WERI-Rb-1 (cell line): ENCODE measurements at regions not wholly inside any gene's neighbourhood (a gene's known extent, or its start where the extent isn't known, plus 50 kb on each side); places are given as distances from the start of the nearest gene placed in this dataset.

Experiments
- DNase-seq: peaks from one replicate; pipeline ENCODE4 v3.0.0-alpha.2; 2020
- H3K27ac ChIP-seq: fragments of 250-450 bp; sonication (Bioruptor Pico); 2 replicates; pipeline ENCODE4 v1.5.1; 2020; ENCODE audit warnings: mild to moderate bottlenecking, moderate library complexity
- H3K27me3 ChIP-seq: fragments of 250-450 bp; sonication (Bioruptor Pico); 2 replicates; pipeline ENCODE4 v1.5.1; 2021; ENCODE audit warnings: mild to moderate bottlenecking, low read depth, moderate library complexity; ENCODE audit not compliant: insufficient read depth, severe bottlenecking
- H3K36me3 ChIP-seq: fragments of 250-450 bp; sonication (Bioruptor Pico); 2 replicates; pipeline ENCODE4 v1.5.1; 2020; ENCODE audit warnings: mild to moderate bottlenecking, moderate library complexity
- H3K4me3 ChIP-seq: 2 replicates; pipeline ENCODE4 v1.5.1; 2011; ENCODE audit warnings: low read depth, mild to moderate bottlenecking, control low read depth, low read length
- H3K9me3 ChIP-seq: fragments of 250-450 bp; sonication (Bioruptor Pico); 2 replicates; pipeline ENCODE4 v1.5.1; 2021; ENCODE audit warnings: mild to moderate bottlenecking, moderate library complexity; ENCODE audit not compliant: severe bottlenecking
- TF ChIP-seq, protein P1 (sequence below): IDR thresholded peaks from 2 replicates; pipeline ENCODE4 v1.5.1; 2011; ENCODE audit warnings: low read depth, mild to moderate bottlenecking, control low read depth, inconsistent platforms, low read length

DNA sequence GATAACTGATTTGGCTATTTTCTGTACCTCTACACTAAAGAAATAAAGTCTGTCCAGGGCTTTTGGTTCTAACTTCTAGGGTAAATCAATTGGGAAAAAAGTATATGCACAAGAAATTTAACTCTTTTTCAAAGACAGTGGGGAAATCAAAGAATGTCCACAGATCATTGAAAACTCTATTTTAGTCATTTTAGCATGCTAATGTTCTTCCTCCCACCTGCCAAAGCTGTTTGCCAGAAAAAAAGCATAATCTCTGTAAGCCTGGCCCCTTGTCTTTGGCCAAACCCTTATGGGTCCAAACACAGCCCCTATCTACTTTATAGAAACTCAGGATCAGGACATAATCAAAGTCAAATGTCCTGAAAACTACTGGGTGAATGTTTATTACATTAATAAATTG, 302.2 kb upstream of the ESRRG start:
- Histone ChIP-seq H3K27ac (no peak overlapping the region), H3K27me3 (no peaks in the 10 kb centered on the region), H3K36me3 (no peaks in the 10 kb centered on the region), H3K4me3 (no peak overlapping the region), H3K9me3 (no peaks in the 10 kb centered on the region)
- TF ChIP-seq, protein P1, sequence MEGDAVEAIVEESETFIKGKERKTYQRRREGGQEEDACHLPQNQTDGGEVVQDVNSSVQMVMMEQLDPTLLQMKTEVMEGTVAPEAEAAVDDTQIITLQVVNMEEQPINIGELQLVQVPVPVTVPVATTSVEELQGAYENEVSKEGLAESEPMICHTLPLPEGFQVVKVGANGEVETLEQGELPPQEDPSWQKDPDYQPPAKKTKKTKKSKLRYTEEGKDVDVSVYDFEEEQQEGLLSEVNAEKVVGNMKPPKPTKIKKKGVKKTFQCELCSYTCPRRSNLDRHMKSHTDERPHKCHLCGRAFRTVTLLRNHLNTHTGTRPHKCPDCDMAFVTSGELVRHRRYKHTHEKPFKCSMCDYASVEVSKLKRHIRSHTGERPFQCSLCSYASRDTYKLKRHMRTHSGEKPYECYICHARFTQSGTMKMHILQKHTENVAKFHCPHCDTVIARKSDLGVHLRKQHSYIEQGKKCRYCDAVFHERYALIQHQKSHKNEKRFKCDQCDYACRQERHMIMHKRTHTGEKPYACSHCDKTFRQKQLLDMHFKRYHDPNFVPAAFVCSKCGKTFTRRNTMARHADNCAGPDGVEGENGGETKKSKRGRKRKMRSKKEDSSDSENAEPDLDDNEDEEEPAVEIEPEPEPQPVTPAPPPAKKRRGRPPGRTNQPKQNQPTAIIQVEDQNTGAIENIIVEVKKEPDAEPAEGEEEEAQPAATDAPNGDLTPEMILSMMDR = no peak
- no peak for DNase-seq

DNA sequence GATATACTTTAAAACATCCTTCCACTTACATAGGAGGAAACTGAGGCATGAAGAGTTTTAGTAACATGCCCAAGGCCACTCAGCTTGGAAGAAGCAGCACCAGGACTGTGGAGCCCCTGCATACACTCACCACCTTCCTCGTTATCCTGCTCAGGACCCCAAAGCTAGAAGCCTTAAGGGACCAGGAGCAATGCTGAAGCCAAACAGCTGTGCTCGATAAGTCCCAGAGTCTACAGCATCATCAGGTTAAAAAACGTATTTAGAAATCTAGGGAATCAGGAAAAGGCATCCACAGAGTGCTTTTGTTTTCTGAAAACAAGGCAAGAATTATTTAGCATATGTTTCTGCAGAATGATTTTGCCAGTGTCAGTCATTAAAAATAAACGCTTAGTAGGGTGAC, 301.7 kb upstream of the ESRRG start:
- no peak for DNase-seq
- H3K27ac ChIP-seq = no peak overlapping the region
- no peaks in the 10 kb centered on the region for H3K27me3 ChIP-seq
- H3K9me3 ChIP-seq = no peaks in the 10 kb centered on the region
- no peaks in the 10 kb centered on the region for H3K36me3 ChIP-seq
- H3K4me3 ChIP-seq = no peak overlapping the region
- TF ChIP-seq, protein P1 = no peak

DNA sequence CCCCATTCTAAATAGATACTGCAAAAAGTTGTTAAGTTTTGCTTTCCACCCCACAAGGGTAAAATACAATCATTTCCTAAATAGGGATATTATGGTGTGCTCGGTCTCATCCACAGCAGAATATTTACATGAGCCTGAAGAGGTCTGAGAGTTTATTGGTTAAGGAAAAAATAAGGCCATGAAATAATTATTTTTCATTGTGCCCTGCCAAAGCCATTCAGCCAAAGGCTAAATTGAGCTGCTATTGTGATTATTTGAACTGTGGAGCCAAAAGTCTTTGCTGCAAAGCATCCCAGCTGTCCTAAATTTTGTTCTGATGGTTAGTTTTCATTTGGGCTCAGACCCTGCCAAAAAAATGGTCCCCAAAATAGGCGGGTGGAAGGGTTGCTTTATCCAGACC, 298.7 kb upstream of the ESRRG start:
- H3K27me3 ChIP-seq = no peaks in the 10 kb centered on the region
- no peak overlapping the region for H3K27ac ChIP-seq
- H3K4me3 ChIP-seq = no peak overlapping the region
- no peaks in the 10 kb centered on the region for H3K9me3 ChIP-seq
- DNase-seq = no peak
- TF ChIP-seq, protein P1 = no peak
- no peaks in the 10 kb centered on the region for H3K36me3 ChIP-seq

DNA sequence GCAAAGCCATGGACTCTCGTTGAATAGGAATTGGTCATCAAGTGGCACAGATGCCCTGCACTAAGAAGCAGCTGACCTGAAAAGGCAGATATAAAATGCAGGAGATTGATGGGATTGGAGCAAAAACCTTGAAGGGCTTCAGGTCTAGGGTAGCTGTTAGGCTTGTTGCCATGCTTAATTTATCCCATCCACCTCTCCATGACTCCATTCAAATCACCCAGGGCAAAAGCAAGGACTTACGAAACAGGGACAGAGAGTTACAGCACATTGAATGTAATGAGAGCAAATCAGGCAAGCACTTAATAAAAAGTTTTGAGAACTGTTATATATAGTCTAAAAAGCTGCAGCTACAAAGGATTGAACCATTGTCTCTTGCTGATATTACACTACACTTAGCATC, 298.2 kb upstream of the ESRRG start:
- H3K27me3 ChIP-seq = no peaks in the 10 kb centered on the region
- TF ChIP-seq, protein P1 = no peak
- no peak for DNase-seq
- no peaks in the 10 kb centered on the region for H3K9me3 ChIP-seq
- H3K27ac ChIP-seq = no peak overlapping the region
- no peaks in the 10 kb centered on the region for H3K36me3 ChIP-seq
- H3K4me3 ChIP-seq = no peak overlapping the region

DNA sequence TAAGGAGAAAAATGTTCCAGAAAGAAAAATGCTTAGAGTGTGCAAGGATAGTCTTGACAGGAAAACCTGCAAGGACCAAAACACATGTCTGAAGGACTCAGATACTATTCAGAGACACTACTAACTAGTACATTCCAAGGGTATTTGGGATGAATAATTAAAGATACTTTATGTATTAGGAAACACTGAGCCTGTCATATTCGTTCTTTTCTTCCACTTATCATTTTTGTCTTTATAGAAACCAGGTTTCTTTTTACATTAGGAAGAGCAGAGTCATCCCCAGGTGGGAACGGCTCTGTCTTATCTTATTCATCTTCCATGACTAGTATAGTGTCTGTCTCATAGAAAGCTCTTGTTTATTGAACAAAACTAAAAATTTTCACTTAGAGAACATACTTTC, 296.2 kb upstream of the ESRRG start:
- H3K27me3 ChIP-seq = no peaks in the 10 kb centered on the region
- no peak overlapping the region for H3K27ac ChIP-seq
- H3K4me3 ChIP-seq = no peak overlapping the region
- no peaks in the 10 kb centered on the region for H3K36me3 ChIP-seq
- no peak for DNase-seq
- no peaks in the 10 kb centered on the region for H3K9me3 ChIP-seq
- TF ChIP-seq, protein P1 = no peak

DNA sequence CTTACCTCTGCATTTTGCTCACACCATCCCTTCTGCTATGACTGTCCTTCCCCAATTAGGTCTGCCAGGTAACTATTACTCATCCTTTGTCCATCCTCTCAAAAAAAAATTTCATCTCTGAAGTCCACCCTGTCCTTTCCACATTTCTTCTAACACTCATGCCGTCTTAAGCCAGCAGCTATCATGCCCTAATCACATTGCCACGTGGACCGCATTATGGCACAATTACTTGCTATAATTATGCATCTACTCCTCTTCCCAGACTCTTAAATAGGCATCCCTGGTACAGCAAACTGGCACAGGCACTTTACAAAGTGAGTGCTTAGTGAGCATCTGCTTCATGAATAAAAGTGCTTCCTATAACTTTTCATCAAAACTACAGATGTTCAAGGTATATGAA, 295.4 kb upstream of the ESRRG start:
- Histone ChIP-seq H3K4me3 (no peak overlapping the region), H3K27ac (no peak overlapping the region), H3K36me3 (no peaks in the 10 kb centered on the region), H3K9me3 (no peaks in the 10 kb centered on the region), H3K27me3 (no peaks in the 10 kb centered on the region)
- TF ChIP-seq, protein P1 = no peak
- no peak for DNase-seq
